GM04504 (cell line): ENCODE measurements at regions not wholly inside any gene's neighbourhood (a gene's known extent, or its start where the extent isn't known, plus 50 kb on each side); places are given as distances from the start of the nearest gene placed in this dataset.

Source experiments
- DNase-seq: peaks from one replicate; pipeline ENCODE4 v3.0.0-alpha.2; 2012; ENCODE audit warnings: low read depth

DNA sequence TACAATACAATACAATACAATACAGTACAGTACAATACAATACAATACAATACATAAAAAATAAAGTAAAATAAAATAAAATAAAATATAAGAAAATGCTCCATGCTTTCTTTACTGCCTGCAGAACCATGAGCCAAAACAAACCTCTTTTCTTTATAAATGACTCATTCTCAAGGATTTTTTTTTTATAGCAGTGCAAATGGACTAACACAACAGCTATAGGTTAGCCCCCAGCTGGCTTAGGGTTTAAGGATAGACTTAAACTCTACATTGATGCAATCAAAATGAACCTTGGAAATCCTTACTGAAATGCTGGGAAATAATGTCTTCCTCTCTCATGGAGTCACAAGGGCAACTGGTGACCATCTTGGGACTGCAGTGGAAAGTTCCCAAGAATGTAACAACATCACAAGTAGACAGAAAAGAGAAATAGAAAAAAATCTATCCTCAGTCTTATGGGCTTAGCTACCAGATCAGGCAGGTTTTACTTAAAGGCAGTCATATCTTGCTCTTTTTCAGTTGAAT, 348.9 kb downstream of the ARL4A start:
- DNase-seq: no peak

DNA sequence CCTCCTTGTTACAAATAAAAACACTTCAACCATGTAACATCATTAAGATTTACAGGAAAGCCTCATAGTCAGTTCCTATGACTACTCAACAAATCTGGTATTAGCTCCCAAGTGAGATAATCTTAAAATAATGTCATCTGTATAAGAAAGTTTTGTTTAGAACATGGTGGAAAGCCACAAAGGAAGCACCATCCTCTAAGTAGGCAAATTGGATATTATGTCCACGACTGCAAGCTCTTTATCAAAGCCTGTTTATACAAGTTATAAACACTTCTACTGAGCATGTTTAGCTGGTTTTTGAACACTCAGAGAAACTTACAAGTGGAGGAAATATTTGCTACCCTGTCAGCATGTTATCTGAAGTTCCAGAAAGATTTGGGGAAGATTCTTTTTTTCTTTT, 349.8 kb downstream of the ARL4A start:
- no peak for DNase-seq

DNA sequence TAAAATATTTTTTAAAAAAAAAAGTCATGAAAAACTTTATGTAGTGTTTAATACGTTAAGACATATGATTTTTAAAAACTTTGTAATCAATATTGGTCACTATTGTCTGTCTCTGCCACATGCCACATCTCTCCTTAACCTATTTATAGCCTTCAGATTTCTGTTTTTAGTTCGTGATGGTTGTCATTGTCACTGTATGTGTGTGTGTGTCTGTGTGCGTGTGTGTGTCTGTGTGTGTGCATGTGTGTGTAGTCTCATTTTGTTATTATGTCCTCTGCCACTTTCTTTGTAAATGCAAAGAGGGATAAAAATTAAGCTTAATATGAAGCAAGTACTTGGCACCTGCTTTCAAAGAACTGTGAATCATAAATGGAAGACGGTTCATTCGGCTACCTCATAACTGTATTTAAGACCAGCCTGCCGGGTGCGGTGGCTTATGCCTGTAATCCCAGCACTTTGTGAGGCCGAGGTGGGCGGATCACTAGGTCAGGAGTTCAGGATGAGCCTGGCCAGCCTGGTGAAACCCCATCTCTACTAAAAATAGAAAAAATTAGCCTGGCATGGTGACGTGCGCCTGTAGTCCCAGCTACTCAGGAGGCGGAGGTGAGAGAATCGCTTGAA, 354.0 kb downstream of the ARL4A start:
- no peak for DNase-seq

- DNase-seq: no peak
These were observed 355.3 kb downstream of the ARL4A start for GRCh38 chr7:13042605-13043236.

DNA sequence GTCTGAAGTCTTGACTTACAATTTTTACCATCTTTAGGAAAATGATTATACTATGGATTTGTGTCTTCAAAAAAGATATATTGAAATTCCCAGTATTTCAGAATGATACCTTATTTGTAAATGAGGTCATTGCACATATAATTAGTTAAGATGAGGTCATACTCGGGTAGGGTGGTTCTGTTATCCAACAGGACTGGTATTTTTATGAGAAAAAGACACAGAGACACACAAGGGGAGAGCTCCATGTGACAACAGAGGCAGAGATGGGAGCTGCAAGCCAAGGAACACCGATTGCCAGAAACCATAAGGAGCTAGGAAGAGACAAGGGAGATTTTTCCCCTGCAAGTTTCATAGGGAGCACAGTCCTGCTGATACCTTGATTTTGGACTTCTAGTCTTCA, 356.9 kb downstream of the ARL4A start:
- no peak for DNase-seq

DNA sequence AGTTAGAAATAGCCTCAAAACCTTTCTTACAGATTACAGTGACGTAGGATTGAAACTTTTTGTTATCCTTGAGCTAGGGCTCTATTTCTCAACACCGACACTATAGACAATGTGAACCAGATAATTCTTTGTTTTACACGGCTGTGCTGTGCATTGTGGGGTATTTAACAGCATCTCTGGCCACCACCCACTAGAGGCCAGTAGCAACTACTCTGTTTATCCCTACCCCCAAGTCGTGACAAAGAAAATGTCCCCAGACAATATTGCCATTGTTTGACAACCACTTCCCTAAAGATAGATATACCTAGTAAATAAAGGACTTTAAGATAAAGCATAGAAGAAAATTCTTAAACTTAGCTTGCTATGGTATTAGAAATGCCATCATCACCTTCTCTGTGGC, 359.6 kb downstream of the ARL4A start:
- no peak for DNase-seq

GRCh38 chr7:13049946-13050345, 362.5 kb downstream of the ARL4A start:
- no peak for DNase-seq

DNA sequence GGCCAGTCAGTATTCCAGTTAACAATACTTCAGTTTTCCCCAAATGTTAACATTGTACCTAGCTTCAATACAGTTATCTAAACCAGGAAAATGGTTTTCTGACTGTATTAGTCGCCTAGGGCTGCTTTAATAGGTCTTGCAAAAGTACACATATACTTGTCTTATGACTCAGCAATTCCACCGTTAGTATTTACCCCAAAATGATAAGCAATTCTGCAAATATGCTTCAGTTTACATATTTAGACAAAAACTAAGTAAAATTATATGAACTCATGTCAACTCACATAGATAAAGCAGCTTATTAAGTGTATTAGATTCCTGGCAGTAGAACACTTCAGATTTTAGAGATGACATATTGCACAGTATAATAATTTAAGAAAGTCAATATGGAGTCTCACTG, 363.3 kb downstream of the ARL4A start:
- peak; percentile 24 for DNase-seq

GRCh38 chr7:13055732-13056368, 368.4 kb downstream of the ARL4A start:
- no peak for DNase-seq

- DNase-seq: no peak
These were observed 370.2 kb downstream of the ARL4A start for GRCh38 chr7:13057462-13058200.

GRCh38 chr7:13060173-13060572, 372.7 kb downstream of the ARL4A start:
- no peak for DNase-seq

- no peak for DNase-seq
These were observed 373.7 kb downstream of the ARL4A start for GRCh38 chr7:13061115-13061514.

GRCh38 chr7:13062631-13063030, 375.2 kb downstream of the ARL4A start:
- no peak for DNase-seq

- no peak for DNase-seq
These were observed 379.6 kb downstream of the ARL4A start for GRCh38 chr7:13067036-13067435.

- DNase-seq: no peak
These were observed 380.6 kb downstream of the ARL4A start for GRCh38 chr7:13068032-13068431.

DNA sequence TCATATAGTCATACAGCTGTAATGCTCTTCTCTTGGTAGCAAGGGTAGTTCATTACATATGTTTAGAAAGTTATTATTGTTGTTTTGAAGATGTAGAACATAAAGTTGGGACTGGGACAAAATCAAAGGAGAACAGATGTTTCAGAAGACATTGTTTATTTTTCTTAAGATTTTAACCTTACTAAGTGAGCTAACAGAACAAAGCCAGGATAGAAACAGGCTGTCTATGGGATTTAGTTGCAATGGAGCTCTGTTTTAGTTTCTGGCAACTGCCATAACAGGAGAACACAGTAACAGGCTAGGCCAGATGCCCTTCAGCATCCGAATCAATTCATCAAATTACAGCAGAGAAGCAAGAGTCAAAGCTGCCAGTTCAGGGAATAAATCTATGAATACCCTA, 382.4 kb downstream of the ARL4A start:
- no peak for DNase-seq

DNA sequence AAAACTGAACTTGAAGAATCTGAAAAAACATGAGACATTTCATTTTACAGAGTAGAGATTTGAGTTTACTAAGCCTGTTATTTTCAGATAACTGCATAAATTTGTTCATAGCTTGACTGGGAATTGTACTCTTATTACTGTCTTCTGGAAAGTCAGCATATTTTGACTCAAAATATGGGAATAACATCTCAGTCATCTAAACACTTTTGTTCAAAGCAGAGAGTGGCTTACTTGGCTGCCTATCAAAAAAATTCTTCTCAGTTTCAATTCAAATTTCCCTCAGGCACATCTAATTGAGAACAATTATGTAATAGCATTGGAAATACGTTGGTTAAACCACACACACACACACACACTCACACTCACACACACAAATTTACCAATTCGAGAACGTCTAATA, 384.6 kb downstream of the ARL4A start:
- DNase-seq: no peak

GRCh38 chr7:13077466-13077865, 390.0 kb downstream of the ARL4A start:
- DNase-seq: no peak

DNA sequence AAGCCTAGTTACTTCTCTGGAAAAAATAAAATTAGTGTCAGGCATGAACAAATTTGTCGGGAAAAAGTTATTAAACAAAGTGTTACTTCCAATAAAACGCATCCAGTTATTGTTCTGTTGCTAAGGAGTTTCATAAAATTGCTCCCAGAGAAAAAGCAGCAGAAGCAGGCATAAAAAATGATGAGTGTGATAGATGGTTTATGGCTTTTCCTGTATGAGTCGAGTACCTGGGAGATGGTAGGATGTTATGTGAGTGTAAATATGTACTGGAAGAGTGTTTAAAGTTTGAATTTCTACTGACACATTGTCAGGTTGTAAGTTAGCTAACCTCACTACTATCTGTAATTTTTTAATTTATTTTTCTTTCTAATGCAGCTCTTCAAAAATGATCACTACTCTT, 390.7 kb downstream of the ARL4A start:
- no peak for DNase-seq

DNA sequence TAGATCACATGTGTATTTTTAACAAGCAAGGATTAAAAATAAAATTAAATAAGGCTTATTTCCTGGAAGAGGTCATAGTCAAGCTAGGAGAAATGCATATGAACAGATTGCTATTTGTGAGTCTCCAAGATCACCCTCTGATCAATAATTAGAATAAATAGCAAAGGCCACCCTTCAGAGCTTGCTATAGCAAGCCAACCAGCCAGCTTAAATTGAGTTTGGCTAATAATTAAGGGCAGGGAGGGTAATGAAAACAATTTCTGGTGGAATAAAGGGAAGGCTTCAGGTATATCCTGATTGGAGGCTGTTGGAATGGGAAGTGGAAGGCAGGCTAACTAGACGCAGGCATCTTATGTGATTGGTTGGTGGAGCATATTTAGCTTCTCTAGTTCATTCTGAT, 403.5 kb downstream of the ARL4A start:
- no peak for DNase-seq

DNA sequence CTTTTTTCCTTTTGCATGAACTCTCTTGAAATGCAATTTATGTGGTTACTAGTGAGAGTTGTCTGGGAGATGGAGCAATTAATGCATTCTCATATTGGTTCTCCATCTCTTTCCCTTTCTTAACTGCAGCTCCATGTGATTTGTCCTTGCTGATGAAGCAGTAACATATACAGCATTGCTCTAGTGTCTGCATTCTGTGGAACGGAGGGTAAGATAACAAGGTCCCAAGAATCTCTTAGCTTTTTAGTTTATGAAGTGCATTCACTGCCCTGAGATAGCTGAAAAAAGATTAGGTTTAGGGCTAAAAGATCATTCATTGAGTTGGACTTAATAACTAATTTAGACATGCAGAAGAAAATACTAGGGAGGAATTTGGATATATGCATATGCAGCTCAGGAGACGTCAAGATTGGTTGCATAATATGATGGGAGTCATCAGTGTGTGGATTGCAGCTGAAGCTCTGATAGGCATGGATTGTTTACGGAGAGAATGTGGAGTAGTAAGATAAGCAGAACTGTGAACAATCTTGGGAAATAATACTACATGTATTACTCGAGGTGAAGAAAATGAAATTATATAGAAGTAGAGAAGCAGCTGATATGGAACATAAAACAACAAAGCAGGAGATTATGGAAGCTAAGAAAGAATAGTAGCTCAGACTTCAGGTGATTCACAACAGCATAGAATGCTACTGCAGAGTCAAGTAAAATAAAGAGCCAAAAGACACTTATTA, 404.7 kb downstream of the ARL4A start:
- DNase-seq: no peak

DNA sequence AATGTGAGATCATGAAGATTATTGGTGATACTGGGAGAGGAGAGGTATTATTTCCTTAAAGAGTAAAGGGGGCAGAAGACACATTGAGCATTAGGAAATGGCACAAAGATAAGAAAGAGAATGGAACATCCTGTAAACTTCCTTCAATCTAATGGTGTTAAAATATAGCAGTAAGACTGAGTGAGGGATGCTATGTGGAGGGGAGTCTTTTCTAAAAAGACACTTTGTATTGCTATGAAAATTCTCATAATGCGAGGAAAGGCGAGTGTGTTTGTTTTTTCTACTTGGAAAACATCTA, 405.2 kb downstream of the ARL4A start:
- no peak for DNase-seq
